Tibial nerve (tissue), 4 donors: ENCODE measurements at regions not wholly inside any gene's neighbourhood (a gene's known extent, or its start where the extent isn't known, plus 50 kb on each side); places are given as distances from the start of the nearest gene placed in this dataset.

Experiments
- DNase-seq, 2 donors: peaks; one replicate each; pipeline ENCODE4 v3.0.0-alpha.2; 2019; ENCODE audit warnings: low spot score in 2 of 2
- H3K27ac ChIP-seq, 4 donors: fragments of 200-600 bp; sonication (generic) in 3 of 4; one replicate each; pipeline ENCODE4 v1.5.1; 2017 to 2019; ENCODE audit warnings: mild to moderate bottlenecking in 1 of 4
- H3K27me3 ChIP-seq, 2 donors: fragments of 200-600 bp; sonication (generic) in 1 of 2; one replicate each; pipeline versions ENCODE4 v1.5.1 to v1.6.0; 2017 to 2019
- H3K36me3 ChIP-seq, 3 donors: fragments of 200-600 bp; sonication (generic); one replicate each; pipeline ENCODE4 v1.5.1; 2018 to 2019
- H3K4me1 ChIP-seq, 4 donors: fragments of 200-600 bp; sonication (generic) in 3 of 4; one replicate each; pipeline ENCODE4 v1.5.1; 2017 to 2019
- H3K4me3 ChIP-seq, 4 donors: fragments of 200-600 bp; sonication (generic) in 3 of 4; one replicate each; pipeline ENCODE4 v1.5.1; 2017 to 2019; ENCODE audit warnings: mild to moderate bottlenecking in 1 of 4, moderate library complexity in 1 of 4
- H3K9me3 ChIP-seq, 4 donors: fragments of 200-600 bp; sonication (generic) in 3 of 4; one replicate each; pipeline ENCODE4 v1.5.1; 2017 to 2019
- CTCF ChIP-seq, 5 experiments: fragments of 200-600 bp in 3 of 5; fragments of 450-650 bp in 2 of 5; sonication (generic) in 3 of 5; IDR thresholded peaks; one replicate each; pipeline ENCODE4 v1.5.1; 2016 to 2019; ENCODE audit warnings: antibody characterized with exemption in 5 of 5, mild to moderate bottlenecking in 3 of 5, moderate library complexity in 2 of 5
- EP300 ChIP-seq, 2 donors: sonication (generic); formaldehyde crosslinking; IDR thresholded peaks; one replicate each; pipeline ENCODE4 v1.6.1; 2017; ENCODE audit warnings: antibody characterized with exemption in 2 of 2, mild to moderate bottlenecking in 1 of 2
- POLR2A ChIP-seq, 2 donors: fragments of 450-650 bp; IDR thresholded peaks; one replicate each; pipeline ENCODE4 v1.6.1; 2017; ENCODE audit warnings: antibody characterized with exemption in 2 of 2, mild to moderate bottlenecking in 2 of 2, moderate library complexity in 2 of 2
- WGBS, 2 donors: methylation state at CpG; one replicate each; pipeline ENCODE4 v1.1.5; 2018; 5-methylcytosine and 5-hydroxymethylcytosine counted together

DNA sequence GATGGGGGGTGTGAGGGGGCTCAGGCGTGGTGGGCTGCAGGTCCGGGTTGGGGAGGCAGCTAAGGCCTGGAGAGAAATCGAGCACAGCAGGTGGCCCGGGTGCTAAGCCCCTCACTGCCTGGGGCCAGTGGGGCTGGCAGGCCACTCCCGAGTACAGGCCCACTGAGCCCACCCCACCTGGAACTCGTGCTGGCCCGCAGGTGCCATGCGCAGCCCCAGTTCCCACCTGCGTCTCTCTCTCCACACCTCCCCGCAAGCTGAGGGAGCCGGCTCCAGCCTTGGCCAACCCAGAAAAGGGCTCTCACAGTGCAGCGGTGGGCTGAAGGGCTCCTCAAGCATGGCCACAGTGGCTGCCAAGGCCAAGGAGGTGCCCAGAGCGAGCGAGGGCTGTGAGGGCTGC lies 1047.1 kb upstream of the ADGRL4 start:
- no peaks in the 10 kb centered on the region for H3K4me1 ChIP-seq
- H3K27me3 ChIP-seq, result no peaks in the 10 kb centered on the region
- TF ChIP-seq EP300 (IDR thresholded peaks at IDR 0.05), result no peak
- no peak for TF ChIP-seq CTCF (IDR thresholded peaks at IDR 0.05)
- no peak for TF ChIP-seq POLR2A (IDR thresholded peaks at IDR 0.05)
- peaks cover 0 to 7% (median 0%) of the 10 kb centered on the region in 4 donors for H3K9me3 ChIP-seq
- no peak overlapping the region for H3K4me3 ChIP-seq
- H3K36me3 ChIP-seq, result no peaks in the 10 kb centered on the region
- H3K27ac ChIP-seq, result no peak overlapping the region
- no peak for DNase-seq
- 99% methylated on average over 13 to 14 of the region's 14 CpGs for WGBS, 2 donors

DNA sequence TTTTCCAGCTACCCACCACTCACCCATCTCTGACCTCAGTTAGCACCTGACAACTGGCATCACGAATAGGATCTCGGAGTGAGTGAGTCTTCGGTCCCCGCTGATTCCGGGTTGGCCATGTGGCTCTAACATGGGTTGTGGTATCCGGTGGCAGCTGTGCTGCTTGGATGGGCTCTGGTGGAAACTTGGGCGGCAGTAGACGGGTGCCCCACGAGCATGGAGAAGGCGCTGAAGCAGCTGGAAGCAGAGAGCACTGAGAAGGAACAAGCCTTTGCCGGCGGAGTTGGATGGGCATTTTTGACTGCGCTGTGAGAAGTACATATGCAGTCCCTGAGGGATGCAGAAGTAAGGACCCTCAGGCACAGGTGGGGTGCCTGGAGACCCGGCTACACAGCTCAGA lies 1044.0 kb upstream of the ADGRL4 start:
- Histone ChIP-seq H3K27ac (no peak overlapping the region), H3K4me1 (no peaks in the 10 kb centered on the region), H3K9me3 (peaks cover 0 to 7% (median 0%) of the 10 kb centered on the region in 4 donors), H3K27me3 (no peaks in the 10 kb centered on the region), H3K4me3 (no peak overlapping the region), H3K36me3 (no peaks in the 10 kb centered on the region)
- WGBS, 2 donors, result 96 to 97% methylated on average over 14 of the region's 14 CpGs
- DNase-seq, result no peak
- TF ChIP-seq EP300 (IDR thresholded peaks at IDR 0.05) (no peak), POLR2A (IDR thresholded peaks at IDR 0.05) (no peak), CTCF (IDR thresholded peaks at IDR 0.05) (no peak)

DNA sequence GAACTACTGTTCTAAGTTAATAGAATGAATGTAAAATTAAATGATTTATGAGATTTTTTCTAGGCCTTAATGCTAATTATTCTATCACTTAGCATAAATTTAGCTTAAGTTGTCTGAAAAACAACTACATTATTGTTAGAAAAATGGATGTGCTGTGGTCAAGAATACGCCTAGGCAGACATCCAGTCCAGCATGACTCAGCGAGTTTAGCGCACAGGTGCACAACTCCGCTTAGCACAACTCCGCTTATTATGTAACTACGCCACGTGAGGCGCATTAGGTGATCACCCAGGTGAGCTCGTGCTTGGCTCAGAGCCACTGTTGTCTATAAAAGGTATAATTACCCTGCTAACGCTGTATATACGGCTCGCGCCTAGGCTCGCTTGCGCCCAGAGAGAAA lies 1043.6 kb upstream of the ADGRL4 start:
- H3K4me3 ChIP-seq, result no peak overlapping the region

GRCh38 chr1:80048716-80049115 lies 1042.2 kb upstream of the ADGRL4 start:
- Histone ChIP-seq H3K9me3 (peaks cover 0 to 7% (median 0%) of the 10 kb centered on the region in 4 donors), H3K4me1 (no peaks in the 10 kb centered on the region), H3K27ac (no peak overlapping the region), H3K27me3 (no peaks in the 10 kb centered on the region), H3K4me3 (no peak overlapping the region), H3K36me3 (no peaks in the 10 kb centered on the region)
- DNase-seq, result no peak
- TF ChIP-seq CTCF (IDR thresholded peaks at IDR 0.05) (no peak), EP300 (IDR thresholded peaks at IDR 0.05) (no peak), POLR2A (IDR thresholded peaks at IDR 0.05) (no peak)

More for the DNA sequence above, 1043.6 kb upstream of the ADGRL4 start:
- no peaks in the 10 kb centered on the region for H3K4me1 ChIP-seq
- H3K36me3 ChIP-seq, result no peaks in the 10 kb centered on the region
- H3K27ac ChIP-seq, result no peak overlapping the region
- no peak for TF ChIP-seq EP300 (IDR thresholded peaks at IDR 0.05)
- TF ChIP-seq POLR2A (IDR thresholded peaks at IDR 0.05), result no peak
- TF ChIP-seq CTCF (IDR thresholded peaks at IDR 0.05), result no peak
- WGBS, 2 donors, result 96% methylated on average over 15 of the region's 15 CpGs
- DNase-seq, result no peak
- no peaks in the 10 kb centered on the region for H3K27me3 ChIP-seq
- peaks cover 0 to 7% (median 0%) of the 10 kb centered on the region in 4 donors for H3K9me3 ChIP-seq

DNA sequence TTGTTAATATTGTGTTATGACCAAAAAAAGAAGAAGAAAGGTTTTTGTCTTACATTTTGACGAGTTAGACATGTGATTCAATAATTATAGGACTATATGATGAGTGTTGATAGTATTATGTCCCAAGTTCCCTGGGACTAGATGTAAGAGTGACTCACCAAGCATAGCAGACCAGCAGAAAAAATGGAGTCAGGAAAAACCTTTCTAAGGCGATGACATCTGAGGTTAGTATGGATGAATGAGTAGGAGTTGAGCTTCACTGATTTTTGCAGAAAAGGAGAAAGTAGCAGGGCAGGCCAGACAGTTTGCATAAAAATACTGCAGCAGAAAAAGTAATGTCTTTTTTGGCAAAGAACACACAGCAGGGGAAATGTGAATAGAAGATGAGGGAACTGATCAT lies 1041.3 kb upstream of the ADGRL4 start:
- H3K27ac ChIP-seq, result no peak overlapping the region
- H3K36me3 ChIP-seq, result no peaks in the 10 kb centered on the region
- no peak for TF ChIP-seq POLR2A (IDR thresholded peaks at IDR 0.05)
- H3K4me1 ChIP-seq, result no peaks in the 10 kb centered on the region
- DNase-seq, result no peak
- H3K27me3 ChIP-seq, result no peaks in the 10 kb centered on the region
- no peak overlapping the region for H3K4me3 ChIP-seq
- H3K9me3 ChIP-seq, result peaks cover 0 to 3% (median 0%) of the 10 kb centered on the region in 4 donors
- WGBS, 2 donors, result 69 to 85% methylated on average over 2 of the region's 2 CpGs

- DNase-seq, result no peak
- H3K9me3 ChIP-seq, result no peaks in the 10 kb centered on the region
- H3K4me3 ChIP-seq, result no peak overlapping the region
- no peaks in the 10 kb centered on the region for H3K36me3 ChIP-seq
- TF ChIP-seq POLR2A (IDR thresholded peaks at IDR 0.05), result no peak
- no peak for TF ChIP-seq CTCF (IDR thresholded peaks at IDR 0.05)
- no peak for TF ChIP-seq EP300 (IDR thresholded peaks at IDR 0.05)
- no peak overlapping the region for H3K27ac ChIP-seq
- H3K4me1 ChIP-seq, result no peaks in the 10 kb centered on the region
- H3K27me3 ChIP-seq, result no peaks in the 10 kb centered on the region
Measured at GRCh38 chr1:80044662-80045061, 1038.1 kb upstream of the ADGRL4 start.
